Right kidney (tissue), 1 donor: ENCODE measurements at regions not wholly inside any gene's neighbourhood (a gene's known extent, or its start where the extent isn't known, plus 50 kb on each side); places are given as distances from the start of the nearest gene placed in this dataset.

Experiments used
- DNase-seq: peaks from one replicate; pipeline ENCODE4 v3.0.0-alpha.2; 2016

GRCh38 chr18:24910221-24910620 lies 441.7 kb downstream of the ZNF521 start:
- DNase-seq, result no peak

- DNase-seq, result no peak
These were observed 438.3 kb downstream of the ZNF521 start for GRCh38 chr18:24913507-24914170.

- DNase-seq, result no peak
These were observed 437.8 kb downstream of the ZNF521 start for GRCh38 chr18:24914171-24914525.

- no peak for DNase-seq
These were observed 437.3 kb downstream of the ZNF521 start for GRCh38 chr18:24914685-24915084.

GRCh38 chr18:24915547-24915946 lies 436.4 kb downstream of the ZNF521 start:
- no peak for DNase-seq

- DNase-seq, result no peak
These were observed 434.2 kb downstream of the ZNF521 start for GRCh38 chr18:24917767-24918166.

GRCh38 chr18:24918257-24918656 lies 433.7 kb downstream of the ZNF521 start:
- no peak for DNase-seq

- no peak for DNase-seq
These were observed 432.7 kb downstream of the ZNF521 start for GRCh38 chr18:24919181-24919797.

GRCh38 chr18:24922491-24922890 lies 429.5 kb downstream of the ZNF521 start:
- DNase-seq, result no peak

GRCh38 chr18:24923138-24923537 lies 428.8 kb downstream of the ZNF521 start:
- no peak for DNase-seq

- DNase-seq, result no peak
These were observed 427.8 kb downstream of the ZNF521 start for GRCh38 chr18:24924066-24924716.

GRCh38 chr18:24926649-24927048 lies 425.3 kb downstream of the ZNF521 start:
- no peak for DNase-seq

- DNase-seq, result no peak
These were observed 423.6 kb downstream of the ZNF521 start for GRCh38 chr18:24928301-24928878.

GRCh38 chr18:24930478-24930877 lies 421.5 kb downstream of the ZNF521 start:
- no peak for DNase-seq

GRCh38 chr18:24930971-24931370 lies 421.0 kb downstream of the ZNF521 start:
- no peak for DNase-seq

- no peak for DNase-seq
These were observed 418.6 kb downstream of the ZNF521 start for GRCh38 chr18:24933345-24933744.

GRCh38 chr18:24934258-24934932 lies 417.6 kb downstream of the ZNF521 start:
- DNase-seq, result no peak

GRCh38 chr18:24935008-24935407 lies 417.0 kb downstream of the ZNF521 start:
- DNase-seq, result no peak

- DNase-seq, result no peak
These were observed 416.1 kb downstream of the ZNF521 start for GRCh38 chr18:24935896-24936295.

- DNase-seq, result no peak
These were observed 415.3 kb downstream of the ZNF521 start for GRCh38 chr18:24936691-24937090.

- no peak for DNase-seq
These were observed 414.2 kb downstream of the ZNF521 start for GRCh38 chr18:24937639-24938275.

- no peak for DNase-seq
These were observed 411.6 kb downstream of the ZNF521 start for GRCh38 chr18:24940416-24940815.
